H1 (cell line): ENCODE measurements at regions not wholly inside any gene's neighbourhood (a gene's known extent, or its start where the extent isn't known, plus 50 kb on each side); places are given as distances from the start of the nearest gene placed in this dataset.

Experiments
- CTCF ChIA-PET: fragments of 300-600 bp; sonication (Branson Sonifier 250); formaldehyde crosslinking; loops from one replicate; lab custom pipeline; 2021; ENCODE audit not compliant: partially characterized antibody; lab: Charles Lee
- POLR2A ChIA-PET: fragments of 300-600 bp; sonication (Branson Sonifier 250); formaldehyde crosslinking; loops from one replicate; lab custom pipeline; 2021; ENCODE audit warnings: inconsistent platforms; ENCODE audit not compliant: partially characterized antibody; lab: Charles Lee
- DNase-seq, 2 experiments: peaks; one replicate each; pipeline versions ENCODE4 v3.0.0 to v3.0.0-alpha.2; 2010 to 2022; ENCODE audit warnings: low spot score in 2 of 2, low read depth in 1 of 2, mixed read lengths in 1 of 2
- FAIRE-seq: peaks from 2 replicates; lab custom pipeline; 2011; peaks lifted over from hg19 to GRCh38; lab: Jason Lieb, UNC
- H2AFZ ChIP-seq: 2 replicates; pipeline ENCODE4 v1.8.1; 2012; ENCODE audit warnings: low read length, inconsistent platforms
- H2AK5ac ChIP-seq: 2 replicates; pipeline ENCODE4 v1.6.1; 2013; ENCODE audit warnings: low read depth, low read length
- H2BK120ac ChIP-seq: replicated peaks from 2 replicates; pipeline ENCODE3; 2013; ENCODE audit warnings: low read depth, low read length, inconsistent platforms
- H2BK12ac ChIP-seq: 2 replicates; pipeline ENCODE4 v1.6.1; 2013; ENCODE audit warnings: low read depth, low read length
- H2BK15ac ChIP-seq: 2 replicates; pipeline ENCODE4 v1.6.1; 2013; ENCODE audit warnings: low read length
- H2BK20ac ChIP-seq: 2 replicates; pipeline ENCODE4 v1.6.1; 2013; ENCODE audit warnings: low read length
- H2BK5ac ChIP-seq: 2 replicates; pipeline ENCODE4 v1.6.1; 2013; ENCODE audit warnings: low read depth, low read length
- H3K14ac ChIP-seq: 2 replicates; pipeline ENCODE4 v1.6.1; 2013; ENCODE audit warnings: inconsistent platforms; ENCODE audit not compliant: insufficient read length
- H3K18ac ChIP-seq: 2 replicates; pipeline ENCODE4 v1.6.1; 2013; ENCODE audit warnings: low read length; ENCODE audit errors: extremely low read depth
- H3K23ac ChIP-seq: 2 replicates; pipeline ENCODE4 v1.6.1; 2013; ENCODE audit warnings: inconsistent platforms; ENCODE audit not compliant: insufficient read length
- H3K23me2 ChIP-seq: 2 replicates; pipeline ENCODE4 v1.6.1; 2013; ENCODE audit warnings: low read depth, low read length
- H3K27ac ChIP-seq: 2 replicates; pipeline ENCODE4 v1.6.1; 2011; ENCODE audit warnings: low read depth, low read length, inconsistent platforms
- H3K27me3 ChIP-seq, 4 experiments: replicated peaks in 1 of 4; 1 replicate in 1 of 4; 2 replicates in 3 of 4; pipeline versions ENCODE4 v1.6.1 to v1.8.1; 2011 to 2013; ENCODE audit warnings: low read length in 3 of 4, mild to moderate bottlenecking in 3 of 4, inconsistent platforms in 2 of 4, mixed read lengths in 2 of 4, moderate library complexity in 1 of 4; ENCODE audit not compliant: control insufficient read depth in 3 of 4, insufficient read depth in 3 of 4; ENCODE audit errors: extremely low read depth in 1 of 4
- H3K36me3 ChIP-seq, 4 experiments: 2 replicates each; pipeline versions ENCODE4 v1.6.1 to v1.8.1; 2011 to 2013; ENCODE audit warnings: mild to moderate bottlenecking in 4 of 4, low read length in 3 of 4, moderate library complexity in 2 of 4, control low read depth in 1 of 4, inconsistent platforms in 1 of 4; ENCODE audit not compliant: insufficient read depth in 4 of 4, control insufficient read depth in 2 of 4
- H3K4ac ChIP-seq: replicated peaks from 2 replicates; pipeline ENCODE3; 2013; ENCODE audit warnings: low read length, low read depth, mixed read lengths, inconsistent platforms; ENCODE audit not compliant: insufficient read length
- H3K4me1 ChIP-seq, 4 experiments: replicated peaks in 1 of 4; 1 replicate in 1 of 4; 2 replicates in 3 of 4; pipeline versions ENCODE4 v1.6.1 to v1.8.1; 2011 to 2013; ENCODE audit warnings: low read length in 3 of 4, inconsistent platforms in 2 of 4, mixed read lengths in 1 of 4; ENCODE audit not compliant: insufficient read depth in 4 of 4, control insufficient read depth in 3 of 4
- H3K4me2 ChIP-seq, 2 experiments: 2 replicates each; pipeline versions ENCODE4 v1.6.1 to v1.8.1; 2011 to 2013; ENCODE audit warnings: low read depth in 2 of 2, low read length in 2 of 2, control low read depth in 1 of 2, inconsistent platforms in 1 of 2, mild to moderate bottlenecking in 1 of 2; ENCODE audit not compliant: insufficient read depth in 1 of 2
- H3K4me3 ChIP-seq, 4 experiments: fragments of 200-600, 300-600 bp in 1 of 4; sonication (generic), shearing (Covaris generic), sonication (Bioruptor Twin) in 1 of 4; 2 replicates each; pipeline versions ENCODE4 v1.5.1 to v1.8.1; 2011 to 2016; ENCODE audit warnings: low read length in 4 of 4, low read depth in 3 of 4, control low read depth in 2 of 4, inconsistent platforms in 2 of 4, mild to moderate bottlenecking in 2 of 4, mixed read lengths in 1 of 4, moderate library complexity in 1 of 4; ENCODE audit not compliant: insufficient read depth in 2 of 4; ENCODE audit errors: extremely low read depth in 1 of 4
- H3K56ac ChIP-seq: replicated peaks from 2 replicates; pipeline ENCODE3; 2013; ENCODE audit warnings: low read depth, mild to moderate bottlenecking, mixed read lengths, low read length, inconsistent platforms; ENCODE audit not compliant: insufficient read length
- H3K79me1 ChIP-seq: 2 replicates; pipeline ENCODE4 v1.6.1; 2013; ENCODE audit warnings: low read depth, low read length, control low read depth
- H3K79me2 ChIP-seq, 2 experiments: 2 replicates each; pipeline versions ENCODE4 v1.6.1 to v1.8.1; 2012 to 2013; ENCODE audit warnings: low read length in 2 of 2, mild to moderate bottlenecking in 2 of 2, inconsistent platforms in 1 of 2; ENCODE audit not compliant: insufficient read depth in 2 of 2, control insufficient read depth in 1 of 2
- H3K9ac ChIP-seq, 4 experiments: replicated peaks in 1 of 4; 1 replicate in 1 of 4; 2 replicates in 3 of 4; pipeline versions ENCODE4 v1.6.1 to v1.8.1; 2011 to 2013; ENCODE audit warnings: low read depth in 3 of 4, low read length in 3 of 4, control low read depth in 2 of 4, mild to moderate bottlenecking in 2 of 4, moderate library complexity in 2 of 4, inconsistent platforms in 1 of 4; ENCODE audit errors: extremely low read depth in 1 of 4
- H3K9me3 ChIP-seq, 2 experiments: 2 replicates each; pipeline versions ENCODE4 v1.6.1 to v1.8.1; 2012 to 2013; ENCODE audit warnings: mild to moderate bottlenecking in 2 of 2, moderate library complexity in 2 of 2, control low read depth in 1 of 2, inconsistent platforms in 1 of 2, low read depth in 1 of 2, low read length in 1 of 2, mixed read lengths in 1 of 2; ENCODE audit not compliant: insufficient read depth in 2 of 2
- H4K20me1 ChIP-seq, 2 experiments: replicated peaks in 1 of 2; 2 replicates each; pipeline versions ENCODE3 to v1.8.1; 2011 to 2013; ENCODE audit warnings: inconsistent platforms in 2 of 2, low read length in 2 of 2, mild to moderate bottlenecking in 1 of 2; ENCODE audit not compliant: insufficient read depth in 2 of 2, control insufficient read depth in 1 of 2
- H4K5ac ChIP-seq: 2 replicates; pipeline ENCODE4 v1.6.1; 2013; ENCODE audit warnings: low read length, low read depth, mixed read lengths, inconsistent platforms; ENCODE audit not compliant: insufficient read length
- H4K8ac ChIP-seq: 2 replicates; pipeline ENCODE4 v1.8.0; 2013; ENCODE audit warnings: mild to moderate bottlenecking, moderate library complexity, low read length, inconsistent platforms; ENCODE audit not compliant: insufficient read depth; ENCODE audit errors: extremely low read depth
- H4K91ac ChIP-seq: replicated peaks from 2 replicates; pipeline ENCODE3; 2013; ENCODE audit warnings: low read length, mixed read lengths, inconsistent platforms; ENCODE audit not compliant: insufficient read length
- BACH1 ChIP-seq: IDR thresholded peaks from 2 replicates; pipeline ENCODE4 v1.6.1; 2012; ENCODE audit warnings: low read length, improper control_type of control experiment
- BCL11A ChIP-seq, 2 experiments: IDR thresholded peaks; one replicate each; pipeline ENCODE4 v1.6.1; 2011; ENCODE audit warnings: low read depth in 2 of 2, low read length in 2 of 2, mild to moderate bottlenecking in 2 of 2
- CBX8 ChIP-seq: fragments of 300-800, 300-1000 bp; sonication (generic); IDR thresholded peaks from 2 replicates; pipeline ENCODE4 v1.7.1; 2016; ENCODE audit warnings: low read depth, low read length, borderline replicate concordance
- CHD2 ChIP-seq: IDR thresholded peaks from 2 replicates; pipeline ENCODE4 v1.6.1; 2012; ENCODE audit warnings: low read length, improper control_type of control experiment
- CREB1 ChIP-seq: IDR thresholded peaks from 2 replicates; pipeline ENCODE4 v1.6.1; 2012; ENCODE audit warnings: inconsistent platforms
- EGR1 ChIP-seq: IDR thresholded peaks from 2 replicates; pipeline ENCODE4 v1.6.1; 2011; ENCODE audit warnings: low read depth, low read length, borderline replicate concordance
- JUN ChIP-seq: IDR thresholded peaks from 2 replicates; pipeline ENCODE4 v1.6.1; 2011; ENCODE audit warnings: low read depth, mild to moderate bottlenecking, improper control_type of control experiment, low read length
- KDM4A ChIP-seq: IDR thresholded peaks from one replicate; pipeline ENCODE4 v1.7.1; 2012; ENCODE audit warnings: low read depth, mild to moderate bottlenecking, moderate library complexity, low read length, inconsistent platforms; ENCODE audit not compliant: severe bottlenecking
- NRF1 ChIP-seq: IDR thresholded peaks from 2 replicates; pipeline ENCODE4 v1.6.1; 2011; ENCODE audit warnings: mild to moderate bottlenecking, low read depth, low read length, improper control_type of control experiment
- POLR2AphosphoS5 ChIP-seq: IDR thresholded peaks from 2 replicates; pipeline ENCODE4 v1.6.1; 2011; ENCODE audit warnings: low read depth, low read length
- SIX5 ChIP-seq: IDR thresholded peaks from 2 replicates; pipeline ENCODE4 v1.6.1; 2011; ENCODE audit warnings: mild to moderate bottlenecking, low read depth, low read length
- WGBS, 2 experiments: shearing (Covaris generic) in 1 of 2; methylation state at CpG; one replicate each; pipeline versions ENCODE4 v1.1.6 to v1.1.7; 2013 to 2015; ENCODE audit warnings: low lambda C conversion rate in 2 of 2, mixed read lengths in 2 of 2, inconsistent platforms in 1 of 2, low coverage in 1 of 2, missing lambda C conversion rate in 1 of 2; ENCODE audit not compliant: insufficient replicate concordance in 2 of 2, insufficient coverage in 1 of 2, insufficient read length in 1 of 2; ENCODE audit errors: extremely low coverage in 1 of 2, missing lambda C conversion rate in 1 of 2; 5-methylcytosine and 5-hydroxymethylcytosine counted together
- TF ChIP-seq, protein P1 (sequence below): IDR thresholded peaks from 2 replicates; pipeline ENCODE4 v1.6.1; 2011; ENCODE audit warnings: low read length, improper control_type of control experiment
- TF ChIP-seq, protein P2 (sequence below): IDR thresholded peaks from 2 replicates; pipeline ENCODE4 v1.6.1; 2011; ENCODE audit warnings: low read depth, mild to moderate bottlenecking, low read length; ENCODE audit not compliant: insufficient read depth

DNA sequence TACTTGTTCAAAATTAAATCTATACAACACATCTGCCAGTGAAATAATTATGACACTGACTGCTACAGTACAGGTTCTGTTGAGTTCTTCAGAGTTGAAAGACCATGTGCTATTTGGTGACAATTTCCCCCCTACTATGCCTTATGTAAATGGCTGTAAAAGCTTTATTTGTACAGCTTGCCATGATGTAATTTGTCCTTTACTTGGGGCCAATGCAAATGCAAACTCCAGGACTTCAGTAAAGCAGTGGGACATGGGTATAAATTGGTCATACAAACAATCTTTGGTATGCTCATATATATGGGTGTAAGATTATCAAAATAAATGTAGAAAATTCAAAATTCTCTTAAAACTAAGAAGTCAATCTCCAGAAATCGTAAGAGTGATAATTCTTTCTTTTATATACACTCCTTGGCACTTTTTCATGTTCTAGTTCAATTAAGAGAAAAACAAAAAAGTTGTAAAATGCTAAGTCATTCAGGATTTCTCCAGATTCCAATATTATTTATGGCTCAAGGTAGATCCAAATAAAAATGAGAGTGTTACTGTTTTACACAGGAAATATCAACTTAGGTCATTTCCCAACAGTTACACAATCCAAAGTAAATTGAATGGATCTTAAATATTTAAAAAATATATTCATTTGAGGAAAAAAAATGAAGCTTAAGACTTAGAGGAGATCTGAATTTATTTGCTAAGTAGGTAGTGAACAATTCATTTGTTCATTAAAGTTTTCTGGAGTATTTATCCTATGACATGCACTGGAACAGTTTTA lies 1310.5 kb upstream of the CITED2 start:
- H3K36me3 ChIP-seq = no peaks in the 10 kb centered on the region
- ChIA-PET CTCF (no interaction called here), POLR2A (no interaction called here)
- H3K18ac ChIP-seq = no peak overlapping the region
- H2AK5ac ChIP-seq = no peak overlapping the region
- 83% methylated on average over 1 of the region's 1 CpG; no CpG with 5 or more reads in 1 of the 2 experiments for WGBS, 2 experiments
- H4K5ac ChIP-seq = no peak overlapping the region
- H2BK20ac ChIP-seq = no peak overlapping the region
- no peaks in the 10 kb centered on the region for H3K79me2 ChIP-seq
- no peak overlapping the region for H4K91ac ChIP-seq
- H3K23ac ChIP-seq = no peak overlapping the region
- no peak overlapping the region for H2BK15ac ChIP-seq
- H3K56ac ChIP-seq = no peak overlapping the region
- no peak overlapping the region for H3K4ac ChIP-seq
- TF ChIP-seq KDM4A (no peak), POLR2AphosphoS5 (no peak), NRF1 (no peak), BACH1 (no peak), BCL11A (IDR thresholded peaks at IDR 0.05; ENCODE audit: low read depth in 2 of 2, low read length in 2 of 2) (no peak), CREB1 (no peak), EGR1 (no peak), JUN (no peak), CHD2 (no peak), SIX5 (no peak), CBX8 (no peak)
- TF ChIP-seq, protein P1, sequence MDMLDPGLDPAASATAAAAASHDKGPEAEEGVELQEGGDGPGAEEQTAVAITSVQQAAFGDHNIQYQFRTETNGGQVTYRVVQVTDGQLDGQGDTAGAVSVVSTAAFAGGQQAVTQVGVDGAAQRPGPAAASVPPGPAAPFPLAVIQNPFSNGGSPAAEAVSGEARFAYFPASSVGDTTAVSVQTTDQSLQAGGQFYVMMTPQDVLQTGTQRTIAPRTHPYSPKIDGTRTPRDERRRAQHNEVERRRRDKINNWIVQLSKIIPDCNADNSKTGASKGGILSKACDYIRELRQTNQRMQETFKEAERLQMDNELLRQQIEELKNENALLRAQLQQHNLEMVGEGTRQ = no peak
- TF ChIP-seq, protein P2, sequence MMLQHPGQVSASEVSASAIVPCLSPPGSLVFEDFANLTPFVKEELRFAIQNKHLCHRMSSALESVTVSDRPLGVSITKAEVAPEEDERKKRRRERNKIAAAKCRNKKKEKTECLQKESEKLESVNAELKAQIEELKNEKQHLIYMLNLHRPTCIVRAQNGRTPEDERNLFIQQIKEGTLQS = no peak
- no peak overlapping the region for H2BK5ac ChIP-seq
- H3K4me2 ChIP-seq = no peak overlapping the region
- H2AFZ ChIP-seq = no peak overlapping the region
- no peak overlapping the region for H3K14ac ChIP-seq
- FAIRE-seq (no peak), DNase-seq (no peak)
- no peaks in the 10 kb centered on the region for H4K20me1 ChIP-seq
- H3K27me3 ChIP-seq = no peaks in the 10 kb centered on the region
- no peak overlapping the region for H4K8ac ChIP-seq
- no peaks in the 10 kb centered on the region for H3K9me3 ChIP-seq
- H2BK120ac ChIP-seq = no peak overlapping the region
- no peaks in the 10 kb centered on the region for H3K4me1 ChIP-seq
- no peak overlapping the region for H3K9ac ChIP-seq
- H3K23me2 ChIP-seq = no peaks in the 10 kb centered on the region
- no peaks in the 10 kb centered on the region for H3K79me1 ChIP-seq
- no peak overlapping the region for H3K27ac ChIP-seq
- no peak overlapping the region for H3K4me3 ChIP-seq
- no peak overlapping the region for H2BK12ac ChIP-seq
